Activated CD4-positive, CD25-positive, alpha-beta regulatory T cell treated with anti-CD3 and anti-CD28 coated beads, Interleukin-2, amount 50 U/mL, for 16 hours (primary cell): ENCODE measurements at regions not wholly inside any gene's neighbourhood (a gene's known extent, or its start where the extent isn't known, plus 50 kb on each side); places are given as distances from the start of the nearest gene placed in this dataset.
A peak's percentile ranks its signal among the peaks of the same experiment; 100 is the strongest.
"Not testable (repeated sequence)": the region's sequence is repeated elsewhere in the genome, so short reads cannot be mapped to it uniquely, and the experiment has no call there.

Experiments used
- DNase-seq: peaks from one replicate; pipeline ENCODE4 v3.0.0-alpha.2; 2020; ENCODE audit warnings: low read depth, low spot score

GRCh38 chr21:31456201-31456600, 112.1 kb upstream of the TIAM1 start:
- DNase-seq, result no peak

- no peak for DNase-seq
These were observed 111.4 kb upstream of the TIAM1 start for GRCh38 chr21:31455506-31455905.

GRCh38 chr21:31450980-31451379, 106.9 kb upstream of the TIAM1 start:
- no peak for DNase-seq

- no peak for DNase-seq
These were observed 106.0 kb upstream of the TIAM1 start for GRCh38 chr21:31449921-31450535.

- DNase-seq, result no peak
These were observed 104.4 kb upstream of the TIAM1 start for GRCh38 chr21:31448496-31448895.

- no peak for DNase-seq
These were observed 103.4 kb upstream of the TIAM1 start for GRCh38 chr21:31447505-31447904.

GRCh38 chr21:31446226-31446855, 102.3 kb upstream of the TIAM1 start:
- DNase-seq, result peak; percentile 3

GRCh38 chr21:31445137-31445536, 101.1 kb upstream of the TIAM1 start:
- no peak for DNase-seq

- DNase-seq, result no peak
These were observed 99.9 kb upstream of the TIAM1 start for GRCh38 chr21:31443736-31444521.

- no peak for DNase-seq
These were observed 98.3 kb upstream of the TIAM1 start for GRCh38 chr21:31442339-31442738.

- DNase-seq, result no peak
These were observed 85.4 kb upstream of the TIAM1 start for GRCh38 chr21:31429506-31429905.

GRCh38 chr21:31426235-31426797, 82.3 kb upstream of the TIAM1 start:
- no peak for DNase-seq

- DNase-seq, result no peak
These were observed 81.1 kb upstream of the TIAM1 start for GRCh38 chr21:31425138-31425537.

- no peak for DNase-seq
These were observed 80.0 kb upstream of the TIAM1 start for GRCh38 chr21:31424058-31424457.

- no peak for DNase-seq
These were observed 76.9 kb upstream of the TIAM1 start for GRCh38 chr21:31420988-31421387.

- no peak for DNase-seq
These were observed 76.3 kb upstream of the TIAM1 start for GRCh38 chr21:31420354-31420753.

GRCh38 chr21:31418377-31419001, 74.4 kb upstream of the TIAM1 start:
- DNase-seq, result no peak

GRCh38 chr21:31417214-31417613, 73.2 kb upstream of the TIAM1 start:
- DNase-seq, result not testable (repeated sequence)

GRCh38 chr21:31416465-31416864, 72.4 kb upstream of the TIAM1 start:
- no peak for DNase-seq

GRCh38 chr21:31414263-31415000, 70.4 kb upstream of the TIAM1 start:
- no peak for DNase-seq

GRCh38 chr21:31413698-31414097, 69.6 kb upstream of the TIAM1 start:
- no peak for DNase-seq
